ENCODE measurements at regions not wholly inside any gene's neighbourhood (a gene's known extent, or its start where the extent isn't known, plus 50 kb on each side); places are given as distances from the start of the nearest gene placed in this dataset.
A peak's percentile ranks its signal among the peaks of the same experiment; 100 is the strongest.

DNA sequence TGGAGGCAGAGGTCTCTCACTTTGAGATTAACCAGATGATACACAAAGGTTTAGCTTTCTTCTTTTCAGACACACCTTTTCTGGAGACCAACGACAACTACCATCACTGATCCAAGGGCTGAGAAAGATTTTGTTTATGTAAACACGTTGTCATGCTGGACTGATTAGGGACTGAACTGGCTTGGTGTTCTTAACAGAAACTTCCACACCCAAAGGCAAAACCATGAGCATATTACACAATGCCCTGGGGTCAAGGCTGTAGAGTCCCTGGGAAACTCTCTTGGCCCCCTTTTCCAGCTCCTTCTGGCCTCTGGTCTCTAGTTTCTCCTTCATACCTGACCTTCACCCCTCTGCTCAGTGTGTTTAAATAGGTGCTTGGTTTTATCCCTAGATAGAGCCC is 447.0 kb upstream of the TCF4 start:
- H2AFZ ChIP-seq (replicated peaks) = no peak overlapping the region
- Mint-ChIP-seq H3K4me3 (no peak overlapping the region), H3K36me3 (peaks cover 4% of the 10 kb centered on the region), H3K27ac (no peak overlapping the region), H3K27me3 (ENCODE audit: insufficient read depth, low read depth) (no peaks in the 10 kb centered on the region), H3K4me1 (no peaks in the 10 kb centered on the region), H3K9me3 (peaks cover 26% of the 10 kb centered on the region)
- no peaks in the 10 kb centered on the region for H3K79me2 ChIP-seq (ENCODE audit: low read depth)
- DNase-seq (ENCODE audit: low spot score) = no peak
- H3K4me1 ChIP-seq = peaks cover 13% of the 10 kb centered on the region
- H4K20me1 ChIP-seq (ENCODE audit: low read depth) = no peaks in the 10 kb centered on the region
- no peaks in the 10 kb centered on the region for H3F3A ChIP-seq (ENCODE audit: low read depth)
- H3K36me3 ChIP-seq = no peaks in the 10 kb centered on the region
- no peak overlapping the region for H3K4me2 ChIP-seq
- no peak overlapping the region for H3K4me3 ChIP-seq
- TF ChIP-seq, protein P1, sequence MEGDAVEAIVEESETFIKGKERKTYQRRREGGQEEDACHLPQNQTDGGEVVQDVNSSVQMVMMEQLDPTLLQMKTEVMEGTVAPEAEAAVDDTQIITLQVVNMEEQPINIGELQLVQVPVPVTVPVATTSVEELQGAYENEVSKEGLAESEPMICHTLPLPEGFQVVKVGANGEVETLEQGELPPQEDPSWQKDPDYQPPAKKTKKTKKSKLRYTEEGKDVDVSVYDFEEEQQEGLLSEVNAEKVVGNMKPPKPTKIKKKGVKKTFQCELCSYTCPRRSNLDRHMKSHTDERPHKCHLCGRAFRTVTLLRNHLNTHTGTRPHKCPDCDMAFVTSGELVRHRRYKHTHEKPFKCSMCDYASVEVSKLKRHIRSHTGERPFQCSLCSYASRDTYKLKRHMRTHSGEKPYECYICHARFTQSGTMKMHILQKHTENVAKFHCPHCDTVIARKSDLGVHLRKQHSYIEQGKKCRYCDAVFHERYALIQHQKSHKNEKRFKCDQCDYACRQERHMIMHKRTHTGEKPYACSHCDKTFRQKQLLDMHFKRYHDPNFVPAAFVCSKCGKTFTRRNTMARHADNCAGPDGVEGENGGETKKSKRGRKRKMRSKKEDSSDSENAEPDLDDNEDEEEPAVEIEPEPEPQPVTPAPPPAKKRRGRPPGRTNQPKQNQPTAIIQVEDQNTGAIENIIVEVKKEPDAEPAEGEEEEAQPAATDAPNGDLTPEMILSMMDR (IDR thresholded peaks at IDR 0.05) = no peak
- TF ChIP-seq EZH2phosphoT487 (IDR thresholded peaks at IDR 0.05) (no peak), EZH2 (IDR thresholded peaks at IDR 0.05) (no peak)
- H3K9me3 ChIP-seq (ENCODE audit: low read depth) = no peaks in the 10 kb centered on the region
- no peaks in the 10 kb centered on the region for H3K27me3 ChIP-seq
- no peak overlapping the region for H3K27ac ChIP-seq
- no peak overlapping the region for H3K9ac ChIP-seq

DNA sequence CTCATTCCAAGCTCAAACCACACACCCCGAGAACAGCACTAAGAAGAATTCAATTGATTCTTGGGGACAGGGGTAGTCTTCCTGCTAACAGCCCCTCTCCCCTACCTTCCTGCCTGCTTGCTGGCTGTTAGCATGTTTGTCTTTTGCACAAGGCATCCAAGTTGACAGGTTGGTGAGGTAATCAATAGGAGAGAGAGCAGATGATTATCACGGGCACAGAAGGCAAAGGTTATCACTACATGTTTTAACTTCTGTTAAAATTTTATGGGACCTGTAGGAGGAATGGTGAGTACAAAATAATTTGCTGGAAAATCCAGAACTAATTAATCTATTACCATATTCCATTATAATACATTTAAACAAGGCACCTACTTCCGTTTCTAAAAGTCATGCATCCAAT is 442.1 kb upstream of the TCF4 start:
- H3K27me3 ChIP-seq = no peaks in the 10 kb centered on the region
- H3K9ac ChIP-seq = no peak overlapping the region
- no peaks in the 10 kb centered on the region for H3K36me3 ChIP-seq
- Mint-ChIP-seq H3K27me3 (ENCODE audit: insufficient read depth, low read depth) (no peaks in the 10 kb centered on the region), H3K9me3 (peaks cover 23% of the 10 kb centered on the region), H3K36me3 (peaks cover 4% of the 10 kb centered on the region), H3K4me1 (no peaks in the 10 kb centered on the region), H3K27ac (no peak overlapping the region), H3K4me3 (no peak overlapping the region)
- TF ChIP-seq, protein P1 (IDR thresholded peaks at IDR 0.05) = no peak
- peak overlapping the region; percentile 52 for H2AFZ ChIP-seq (replicated peaks)
- no peaks in the 10 kb centered on the region for H4K20me1 ChIP-seq (ENCODE audit: low read depth)
- no peaks in the 10 kb centered on the region for H3K4me1 ChIP-seq
- no peaks in the 10 kb centered on the region for H3K79me2 ChIP-seq (ENCODE audit: low read depth)
- no peak overlapping the region for H3K27ac ChIP-seq
- no peaks in the 10 kb centered on the region for H3F3A ChIP-seq (ENCODE audit: low read depth)
- H3K4me3 ChIP-seq = no peak overlapping the region
- H3K4me2 ChIP-seq = no peak overlapping the region
- DNase-seq (ENCODE audit: low spot score) = no peak
- no peaks in the 10 kb centered on the region for H3K9me3 ChIP-seq (ENCODE audit: low read depth)

- Histone ChIP-seq H3F3A (ENCODE audit: low read depth) (no peaks in the 10 kb centered on the region), H3K79me2 (ENCODE audit: low read depth) (no peaks in the 10 kb centered on the region), H3K4me3 (no peak overlapping the region), H3K27ac (no peak overlapping the region), H2AFZ (replicated peaks) (no peak overlapping the region), H3K9ac (no peak overlapping the region), H4K20me1 (ENCODE audit: low read depth) (no peaks in the 10 kb centered on the region), H3K27me3 (no peaks in the 10 kb centered on the region), H3K4me1 (no peaks in the 10 kb centered on the region), H3K9me3 (ENCODE audit: low read depth) (no peaks in the 10 kb centered on the region), H3K36me3 (no peaks in the 10 kb centered on the region), H3K4me2 (no peak overlapping the region)
- H3K4me3 Mint-ChIP-seq = no peak overlapping the region
- peaks cover 2% of the 10 kb centered on the region for H3K36me3 Mint-ChIP-seq
- no peaks in the 10 kb centered on the region for H3K4me1 Mint-ChIP-seq
- peaks cover 14% of the 10 kb centered on the region for H3K9me3 Mint-ChIP-seq
- H3K27ac Mint-ChIP-seq = no peak overlapping the region
- DNase-seq (ENCODE audit: low spot score) = no peak
- TF ChIP-seq EZH2phosphoT487 (IDR thresholded peaks at IDR 0.05) = no peak
- no peak for TF ChIP-seq EZH2 (IDR thresholded peaks at IDR 0.05)
- TF ChIP-seq, protein P1 (IDR thresholded peaks at IDR 0.05) = no peak
- H3K27me3 Mint-ChIP-seq (ENCODE audit: insufficient read depth, low read depth) = no peaks in the 10 kb centered on the region
These were observed 440.5 kb upstream of the TCF4 start for GRCh38 chr18:56028514-56028913.

DNA sequence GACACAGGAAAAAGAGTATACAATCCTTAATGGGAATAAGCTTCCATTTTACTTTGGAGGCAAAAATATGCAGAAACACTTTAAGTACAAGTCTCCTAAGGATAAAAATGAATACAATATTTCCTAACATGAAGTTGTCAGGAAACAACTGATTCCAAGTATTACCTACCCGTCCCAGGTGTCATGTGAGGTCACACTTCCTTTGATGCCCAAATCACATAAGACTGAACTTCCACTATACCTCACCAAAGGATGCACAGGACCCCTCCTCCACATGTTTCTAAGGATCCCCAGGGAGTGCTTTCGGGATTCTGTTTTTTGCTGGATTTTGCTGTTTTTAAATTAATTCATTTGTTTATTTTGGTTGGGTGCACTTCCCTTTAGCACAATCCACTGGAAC is 438.5 kb upstream of the TCF4 start:
- no peak overlapping the region for H3K4me3 ChIP-seq
- H3K4me2 ChIP-seq = no peak overlapping the region
- no peaks in the 10 kb centered on the region for H3F3A ChIP-seq (ENCODE audit: low read depth)
- Mint-ChIP-seq H3K27me3 (ENCODE audit: insufficient read depth, low read depth) (no peaks in the 10 kb centered on the region), H3K27ac (no peak overlapping the region), H3K36me3 (no peaks in the 10 kb centered on the region), H3K9me3 (no peaks in the 10 kb centered on the region), H3K4me1 (no peaks in the 10 kb centered on the region), H3K4me3 (no peak overlapping the region)
- H3K27ac ChIP-seq = no peak overlapping the region
- no peak for DNase-seq (ENCODE audit: low spot score)
- no peaks in the 10 kb centered on the region for H3K9me3 ChIP-seq (ENCODE audit: low read depth)
- TF ChIP-seq, protein P1 (IDR thresholded peaks at IDR 0.05) = no peak
- no peak for TF ChIP-seq EZH2phosphoT487 (IDR thresholded peaks at IDR 0.05)
- TF ChIP-seq EZH2 (IDR thresholded peaks at IDR 0.05) = no peak
- no peaks in the 10 kb centered on the region for H3K36me3 ChIP-seq
- H3K27me3 ChIP-seq = no peaks in the 10 kb centered on the region
- H2AFZ ChIP-seq (replicated peaks) = no peak overlapping the region
- no peak overlapping the region for H3K9ac ChIP-seq
- H4K20me1 ChIP-seq (ENCODE audit: low read depth) = no peaks in the 10 kb centered on the region
- H3K4me1 ChIP-seq = no peaks in the 10 kb centered on the region
- H3K79me2 ChIP-seq (ENCODE audit: low read depth) = no peaks in the 10 kb centered on the region
